ENCODE measurements at regions not wholly inside any gene's neighbourhood (a gene's known extent, or its start where the extent isn't known, plus 50 kb on each side); places are given as distances from the start of the nearest gene placed in this dataset.

DNA sequence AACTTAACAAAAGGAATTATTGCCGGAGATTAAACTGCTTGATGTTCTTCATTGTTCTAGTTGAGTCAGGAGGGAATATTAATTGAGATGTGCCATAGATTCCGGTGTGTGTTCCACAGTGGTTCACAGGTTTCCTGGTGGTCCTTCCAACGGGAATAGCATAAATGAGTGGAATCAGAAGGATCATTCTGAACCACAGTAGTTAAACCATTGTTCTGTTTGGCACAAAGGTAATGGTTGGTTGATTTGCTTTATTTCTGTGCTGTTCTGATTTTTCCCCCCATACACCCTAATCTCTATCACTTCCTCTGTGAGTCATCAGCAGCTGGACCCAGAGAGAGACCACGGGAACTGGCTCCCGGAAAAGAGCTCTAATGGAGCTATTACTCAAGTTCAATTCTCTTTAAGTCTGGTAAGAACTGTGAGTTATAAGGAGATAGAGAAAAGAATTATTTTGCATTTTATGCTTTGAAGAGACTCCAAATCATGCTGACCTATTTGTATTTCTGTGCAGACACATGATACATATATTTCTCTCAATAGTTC, 627.2 kb downstream of the ZIC1 start (continued):
- TF ChIP-seq ZNF114 (CRISPR knock-in tag; IDR thresholded peaks at IDR 0.05) = no peak
- TF ChIP-seq, protein P1, sequence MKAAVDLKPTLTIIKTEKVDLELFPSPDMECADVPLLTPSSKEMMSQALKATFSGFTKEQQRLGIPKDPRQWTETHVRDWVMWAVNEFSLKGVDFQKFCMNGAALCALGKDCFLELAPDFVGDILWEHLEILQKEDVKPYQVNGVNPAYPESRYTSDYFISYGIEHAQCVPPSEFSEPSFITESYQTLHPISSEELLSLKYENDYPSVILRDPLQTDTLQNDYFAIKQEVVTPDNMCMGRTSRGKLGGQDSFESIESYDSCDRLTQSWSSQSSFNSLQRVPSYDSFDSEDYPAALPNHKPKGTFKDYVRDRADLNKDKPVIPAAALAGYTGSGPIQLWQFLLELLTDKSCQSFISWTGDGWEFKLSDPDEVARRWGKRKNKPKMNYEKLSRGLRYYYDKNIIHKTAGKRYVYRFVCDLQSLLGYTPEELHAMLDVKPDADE (IDR thresholded peaks at IDR 0.05) = no peak

DNA sequence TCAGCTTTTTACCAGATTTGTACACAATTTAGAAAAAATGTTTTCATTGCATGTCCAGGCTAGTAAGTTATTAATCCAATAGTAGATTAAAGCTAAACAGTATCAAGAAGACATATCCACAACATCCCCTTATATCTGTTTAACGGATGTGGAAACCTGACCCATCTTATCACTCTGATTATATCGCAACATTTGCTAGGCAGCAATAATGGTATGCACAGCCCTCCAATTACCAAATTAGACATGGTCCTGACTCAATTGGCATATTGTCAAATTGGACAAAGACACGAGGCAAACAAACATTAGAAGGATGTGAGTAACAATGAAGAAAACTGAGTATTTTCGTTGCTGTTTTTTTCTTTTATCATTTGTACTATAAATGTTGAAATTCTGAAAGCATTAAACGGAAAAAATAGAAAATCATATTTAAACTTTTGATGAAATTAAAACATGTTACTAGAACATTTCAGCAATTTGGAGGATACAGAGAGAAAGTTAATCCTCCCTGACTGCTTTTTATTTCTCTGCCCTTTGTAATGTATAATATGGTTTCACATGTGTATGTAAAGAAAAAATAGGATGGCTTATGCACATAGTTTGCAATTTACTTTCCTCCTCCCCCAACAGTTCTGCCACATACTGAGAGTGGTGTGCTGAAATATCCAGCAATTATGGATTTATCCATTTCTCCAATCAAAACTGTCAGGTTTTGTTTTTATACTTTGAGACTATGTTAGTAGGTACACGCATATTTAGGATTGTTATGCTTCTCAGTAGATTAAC, 633.7 kb downstream of the ZIC1 start:
- Mint-ChIP-seq H3K4me1 (peaks cover 3% of the 10 kb centered on the region; the same call in 2 of the 3 replicates), H3K36me3 (ENCODE audit: low read depth) (no peaks in the 10 kb centered on the region), H3K27ac (no peak overlapping the region; the same call in 1 of the 2 replicates), H3K9me3 (no peaks in the 10 kb centered on the region), H3K4me3 (no peak overlapping the region), H3K27me3 (ENCODE audit: insufficient read depth, low read depth, poor library complexity) (peaks cover 5% of the 10 kb centered on the region)
- H3K9me2 ChIP-seq (ENCODE audit: insufficient read depth) = no peaks in the 10 kb centered on the region
- no peaks in the 10 kb centered on the region for H3K36me3 ChIP-seq (ENCODE audit: insufficient read depth)
- H2AFZ ChIP-seq = no peak overlapping the region
- no peak for DNase-seq (ENCODE audit: low spot score)
- no peak for ATAC-seq
- no peak overlapping the region for H3K27ac ChIP-seq (ENCODE audit: low read depth)
- H3K4me3 ChIP-seq = no peak overlapping the region
- H3F3A ChIP-seq (replicated peaks; ENCODE audit: low read depth) = no peaks in the 10 kb centered on the region
- no peaks in the 10 kb centered on the region for H4K20me1 ChIP-seq (replicated peaks; ENCODE audit: insufficient read depth)
- H3K79me2 ChIP-seq (replicated peaks; ENCODE audit: insufficient read depth) = no peaks in the 10 kb centered on the region
- H3K27me3 ChIP-seq (ENCODE audit: insufficient read depth) = no peaks in the 10 kb centered on the region
- H3K4me1 ChIP-seq (ENCODE audit: insufficient read depth) = no peaks in the 10 kb centered on the region
- H3K4me2 ChIP-seq = no peak overlapping the region
- TF ChIP-seq STAT1 (IDR thresholded peaks at IDR 0.05; ENCODE audit: unreplicated experiment) (no peak), ZNF331 (CRISPR knock-in tag; IDR thresholded peaks at IDR 0.05; ENCODE audit: low read depth) (no peak), CREB1 (CRISPR knock-in tag; IDR thresholded peaks at IDR 0.05; ENCODE audit: low read depth) (no peak), EZH2 (IDR thresholded peaks at IDR 0.05; ENCODE audit: low read depth, unreplicated experiment) (no peak), POLR2AphosphoS5 (IDR thresholded peaks at IDR 0.05; ENCODE audit: low read depth) (no peak), EZH2phosphoT487 (IDR thresholded peaks at IDR 0.05; ENCODE audit: unreplicated experiment) (no peak), ZNF114 (CRISPR knock-in tag; IDR thresholded peaks at IDR 0.05) (no peak), NANOG (IDR thresholded peaks at IDR 0.05; ENCODE audit: borderline replicate concordance) (no peak), JUNB (IDR thresholded peaks at IDR 0.05; ENCODE audit: unreplicated experiment) (no peak)
- TF ChIP-seq, protein P2, sequence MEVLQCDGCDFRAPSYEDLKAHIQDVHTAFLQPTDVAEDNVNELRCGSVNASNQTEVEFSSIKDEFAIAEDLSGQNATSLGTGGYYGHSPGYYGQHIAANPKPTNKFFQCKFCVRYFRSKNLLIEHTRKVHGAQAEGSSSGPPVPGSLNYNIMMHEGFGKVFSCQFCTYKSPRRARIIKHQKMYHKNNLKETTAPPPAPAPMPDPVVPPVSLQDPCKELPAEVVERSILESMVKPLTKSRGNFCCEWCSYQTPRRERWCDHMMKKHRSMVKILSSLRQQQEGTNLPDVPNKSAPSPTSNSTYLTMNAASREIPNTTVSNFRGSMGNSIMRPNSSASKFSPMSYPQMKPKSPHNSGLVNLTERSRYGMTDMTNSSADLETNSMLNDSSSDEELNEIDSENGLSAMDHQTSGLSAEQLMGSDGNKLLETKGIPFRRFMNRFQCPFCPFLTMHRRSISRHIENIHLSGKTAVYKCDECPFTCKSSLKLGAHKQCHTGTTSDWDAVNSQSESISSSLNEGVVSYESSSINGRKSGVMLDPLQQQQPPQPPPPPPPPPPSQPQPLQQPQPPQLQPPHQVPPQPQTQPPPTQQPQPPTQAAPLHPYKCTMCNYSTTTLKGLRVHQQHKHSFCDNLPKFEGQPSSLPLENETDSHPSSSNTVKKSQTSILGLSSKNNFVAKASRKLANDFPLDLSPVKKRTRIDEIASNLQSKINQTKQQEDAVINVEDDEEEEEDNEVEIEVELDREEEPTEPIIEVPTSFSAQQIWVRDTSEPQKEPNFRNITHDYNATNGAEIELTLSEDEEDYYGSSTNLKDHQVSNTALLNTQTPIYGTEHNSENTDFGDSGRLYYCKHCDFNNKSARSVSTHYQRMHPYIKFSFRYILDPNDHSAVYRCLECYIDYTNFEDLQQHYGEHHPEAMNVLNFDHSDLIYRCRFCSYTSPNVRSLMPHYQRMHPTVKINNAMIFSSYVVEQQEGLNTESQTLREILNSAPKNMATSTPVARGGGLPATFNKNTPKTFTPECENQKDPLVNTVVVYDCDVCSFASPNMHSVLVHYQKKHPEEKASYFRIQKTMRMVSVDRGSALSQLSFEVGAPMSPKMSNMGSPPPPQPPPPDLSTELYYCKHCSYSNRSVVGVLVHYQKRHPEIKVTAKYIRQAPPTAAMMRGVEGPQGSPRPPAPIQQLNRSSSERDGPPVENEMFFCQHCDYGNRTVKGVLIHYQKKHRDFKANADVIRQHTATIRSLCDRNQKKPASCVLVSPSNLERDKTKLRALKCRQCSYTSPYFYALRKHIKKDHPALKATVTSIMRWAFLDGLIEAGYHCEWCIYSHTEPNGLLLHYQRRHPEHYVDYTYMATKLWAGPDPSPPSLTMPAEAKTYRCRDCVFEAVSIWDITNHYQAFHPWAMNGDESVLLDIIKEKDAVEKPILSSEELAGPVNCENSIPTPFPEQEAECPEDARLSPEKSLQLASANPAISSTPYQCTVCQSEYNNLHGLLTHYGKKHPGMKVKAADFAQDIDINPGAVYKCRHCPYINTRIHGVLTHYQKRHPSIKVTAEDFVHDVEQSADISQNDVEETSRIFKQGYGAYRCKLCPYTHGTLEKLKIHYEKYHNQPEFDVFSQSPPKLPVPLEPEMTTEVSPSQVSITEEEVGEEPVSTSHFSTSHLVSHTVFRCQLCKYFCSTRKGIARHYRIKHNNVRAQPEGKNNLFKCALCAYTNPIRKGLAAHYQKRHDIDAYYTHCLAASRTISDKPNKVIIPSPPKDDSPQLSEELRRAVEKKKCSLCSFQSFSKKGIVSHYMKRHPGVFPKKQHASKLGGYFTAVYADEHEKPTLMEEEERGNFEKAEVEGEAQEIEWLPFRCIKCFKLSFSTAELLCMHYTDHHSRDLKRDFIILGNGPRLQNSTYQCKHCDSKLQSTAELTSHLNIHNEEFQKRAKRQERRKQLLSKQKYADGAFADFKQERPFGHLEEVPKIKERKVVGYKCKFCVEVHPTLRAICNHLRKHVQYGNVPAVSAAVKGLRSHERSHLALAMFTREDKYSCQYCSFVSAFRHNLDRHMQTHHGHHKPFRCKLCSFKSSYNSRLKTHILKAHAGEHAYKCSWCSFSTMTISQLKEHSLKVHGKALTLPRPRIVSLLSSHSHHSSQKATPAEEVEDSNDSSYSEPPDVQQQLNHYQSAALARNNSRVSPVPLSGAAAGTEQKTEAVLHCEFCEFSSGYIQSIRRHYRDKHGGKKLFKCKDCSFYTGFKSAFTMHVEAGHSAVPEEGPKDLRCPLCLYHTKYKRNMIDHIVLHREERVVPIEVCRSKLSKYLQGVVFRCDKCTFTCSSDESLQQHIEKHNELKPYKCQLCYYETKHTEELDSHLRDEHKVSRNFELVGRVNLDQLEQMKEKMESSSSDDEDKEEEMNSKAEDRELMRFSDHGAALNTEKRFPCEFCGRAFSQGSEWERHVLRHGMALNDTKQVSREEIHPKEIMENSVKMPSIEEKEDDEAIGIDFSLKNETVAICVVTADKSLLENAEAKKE (CRISPR knock-in tag; IDR thresholded peaks at IDR 0.05) = no peak
- TF ChIP-seq, protein P3, sequence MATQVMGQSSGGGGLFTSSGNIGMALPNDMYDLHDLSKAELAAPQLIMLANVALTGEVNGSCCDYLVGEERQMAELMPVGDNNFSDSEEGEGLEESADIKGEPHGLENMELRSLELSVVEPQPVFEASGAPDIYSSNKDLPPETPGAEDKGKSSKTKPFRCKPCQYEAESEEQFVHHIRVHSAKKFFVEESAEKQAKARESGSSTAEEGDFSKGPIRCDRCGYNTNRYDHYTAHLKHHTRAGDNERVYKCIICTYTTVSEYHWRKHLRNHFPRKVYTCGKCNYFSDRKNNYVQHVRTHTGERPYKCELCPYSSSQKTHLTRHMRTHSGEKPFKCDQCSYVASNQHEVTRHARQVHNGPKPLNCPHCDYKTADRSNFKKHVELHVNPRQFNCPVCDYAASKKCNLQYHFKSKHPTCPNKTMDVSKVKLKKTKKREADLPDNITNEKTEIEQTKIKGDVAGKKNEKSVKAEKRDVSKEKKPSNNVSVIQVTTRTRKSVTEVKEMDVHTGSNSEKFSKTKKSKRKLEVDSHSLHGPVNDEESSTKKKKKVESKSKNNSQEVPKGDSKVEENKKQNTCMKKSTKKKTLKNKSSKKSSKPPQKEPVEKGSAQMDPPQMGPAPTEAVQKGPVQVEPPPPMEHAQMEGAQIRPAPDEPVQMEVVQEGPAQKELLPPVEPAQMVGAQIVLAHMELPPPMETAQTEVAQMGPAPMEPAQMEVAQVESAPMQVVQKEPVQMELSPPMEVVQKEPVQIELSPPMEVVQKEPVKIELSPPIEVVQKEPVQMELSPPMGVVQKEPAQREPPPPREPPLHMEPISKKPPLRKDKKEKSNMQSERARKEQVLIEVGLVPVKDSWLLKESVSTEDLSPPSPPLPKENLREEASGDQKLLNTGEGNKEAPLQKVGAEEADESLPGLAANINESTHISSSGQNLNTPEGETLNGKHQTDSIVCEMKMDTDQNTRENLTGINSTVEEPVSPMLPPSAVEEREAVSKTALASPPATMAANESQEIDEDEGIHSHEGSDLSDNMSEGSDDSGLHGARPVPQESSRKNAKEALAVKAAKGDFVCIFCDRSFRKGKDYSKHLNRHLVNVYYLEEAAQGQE (IDR thresholded peaks at IDR 0.05; ENCODE audit: unreplicated experiment) = no peak

Measured in GM23338 (cell line).